Femur (tissue), 1 donor: ENCODE measurements at regions not wholly inside any gene's neighbourhood (a gene's known extent, or its start where the extent isn't known, plus 50 kb on each side); places are given as distances from the start of the nearest gene placed in this dataset.
"Not testable (repeated sequence)": the region's sequence is repeated elsewhere in the genome, so short reads cannot be mapped to it uniquely, and the experiment has no call there.

Experiments
- DNase-seq: peaks from one replicate; pipeline ENCODE4 v3.0.0-alpha.2; 2017

DNA sequence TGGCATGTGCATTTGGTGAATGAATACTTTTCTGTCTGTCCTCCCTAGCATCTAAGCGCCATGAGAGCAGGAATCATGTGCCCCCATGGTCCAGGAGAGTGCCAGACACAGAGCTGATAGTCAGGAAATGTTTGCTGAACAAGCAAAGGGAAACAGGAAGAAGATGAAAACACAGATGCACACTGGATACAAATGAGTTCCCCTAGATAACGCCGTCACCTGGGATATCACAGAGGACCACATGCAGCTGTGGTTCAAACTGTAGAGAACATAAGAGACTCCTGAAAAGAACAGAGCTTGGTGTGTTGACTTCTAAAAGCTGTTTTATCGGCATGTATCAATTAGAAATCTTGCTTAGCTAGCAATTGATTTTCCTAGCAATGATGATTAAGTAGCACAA is 293.7 kb downstream of the BTBD3 start:
- no peak for DNase-seq

DNA sequence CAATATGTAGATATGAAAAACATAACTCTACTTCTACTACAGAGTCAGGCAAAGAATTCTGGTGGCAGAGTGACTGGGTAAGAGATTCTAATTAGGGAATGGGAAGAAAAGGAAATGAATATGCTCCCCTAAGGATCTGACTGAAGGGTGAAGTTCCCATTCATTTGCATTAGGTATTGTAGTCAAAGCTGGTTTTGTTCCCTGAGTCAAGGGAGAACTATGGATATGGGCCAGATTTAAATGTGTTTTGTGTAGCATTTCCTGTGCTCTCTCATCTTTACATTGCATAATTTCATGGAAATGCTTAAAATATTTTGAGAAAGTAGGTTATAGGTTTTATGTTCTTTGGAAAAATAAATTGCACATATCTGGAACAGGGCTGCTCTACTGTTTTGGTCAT is 299.7 kb downstream of the BTBD3 start:
- DNase-seq = no peak

DNA sequence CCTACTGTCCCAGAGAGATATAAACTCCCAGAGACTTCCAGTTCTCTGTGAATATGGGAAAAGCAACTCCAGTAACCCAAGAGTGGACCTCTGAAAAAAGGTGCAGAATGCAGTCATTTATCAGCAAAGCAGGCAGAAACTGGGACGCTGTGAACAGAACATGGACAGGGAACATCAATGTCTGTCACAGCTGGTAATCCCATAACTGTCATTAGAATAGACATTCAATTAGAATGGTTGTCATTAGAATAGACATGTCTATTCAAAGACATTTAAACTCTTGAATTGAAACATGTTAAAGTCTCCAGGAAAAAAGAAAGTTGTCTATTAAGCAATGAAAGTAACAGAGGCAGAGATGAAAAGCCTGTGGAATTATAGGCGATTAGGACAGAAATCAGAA is 302.1 kb downstream of the BTBD3 start:
- DNase-seq = no peak

DNA sequence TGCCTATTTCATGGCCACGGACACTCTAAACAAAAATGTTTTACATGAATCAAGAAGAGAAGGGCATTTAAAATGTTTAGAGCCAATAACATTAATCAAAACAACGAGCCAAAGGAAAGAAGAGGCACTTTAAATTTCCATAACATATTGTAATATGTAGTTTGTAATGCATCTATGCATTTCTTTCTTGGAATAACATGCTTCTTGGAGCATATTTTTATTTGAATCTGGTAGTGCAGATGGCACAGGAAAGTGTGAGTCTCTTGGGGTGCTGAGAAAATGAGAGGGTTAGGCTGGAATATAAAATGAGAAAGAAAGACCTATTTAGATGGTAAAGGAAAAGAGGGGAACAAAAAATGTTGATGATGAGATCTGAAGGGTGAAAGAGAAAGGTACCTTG is 305.4 kb downstream of the BTBD3 start:
- DNase-seq = no peak

DNA sequence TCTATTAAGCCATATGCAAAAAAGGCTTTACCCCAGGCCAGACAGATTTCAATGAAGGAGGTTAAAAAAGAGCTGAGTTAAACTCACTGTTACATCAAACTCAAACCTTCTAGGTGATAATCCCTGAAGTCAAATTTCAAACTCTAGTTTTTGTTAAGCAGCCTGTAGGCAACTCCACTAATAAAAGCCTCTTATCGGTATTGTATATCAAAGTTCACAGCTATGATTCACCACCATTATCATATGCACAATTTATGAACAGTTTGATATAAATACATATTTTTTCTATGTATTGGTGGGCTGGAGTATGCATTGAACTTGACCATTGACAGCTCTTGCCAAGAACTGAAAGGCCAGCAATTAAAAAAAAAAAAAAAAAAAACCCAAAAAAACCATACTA is 308.2 kb downstream of the BTBD3 start:
- no peak for DNase-seq

DNA sequence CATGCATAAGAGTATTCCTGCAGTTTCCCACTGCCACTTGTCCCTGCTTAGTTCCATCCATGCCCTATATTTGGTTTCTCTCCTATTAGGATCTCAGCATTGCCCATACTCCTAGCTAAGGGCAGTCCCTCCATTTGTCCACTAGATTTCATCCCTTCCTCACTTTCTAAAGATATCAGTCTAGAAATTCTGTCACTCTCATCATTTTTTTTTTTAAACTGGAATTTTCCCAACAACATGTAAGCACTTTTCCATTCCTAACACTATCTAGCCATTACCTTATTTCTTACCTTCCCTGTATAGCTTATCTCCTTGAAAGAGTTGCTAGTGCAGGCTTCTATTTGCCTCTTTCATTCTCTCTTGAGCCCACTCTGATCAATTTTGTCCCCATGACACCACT is 312.2 kb downstream of the BTBD3 start:
- no peak for DNase-seq

DNA sequence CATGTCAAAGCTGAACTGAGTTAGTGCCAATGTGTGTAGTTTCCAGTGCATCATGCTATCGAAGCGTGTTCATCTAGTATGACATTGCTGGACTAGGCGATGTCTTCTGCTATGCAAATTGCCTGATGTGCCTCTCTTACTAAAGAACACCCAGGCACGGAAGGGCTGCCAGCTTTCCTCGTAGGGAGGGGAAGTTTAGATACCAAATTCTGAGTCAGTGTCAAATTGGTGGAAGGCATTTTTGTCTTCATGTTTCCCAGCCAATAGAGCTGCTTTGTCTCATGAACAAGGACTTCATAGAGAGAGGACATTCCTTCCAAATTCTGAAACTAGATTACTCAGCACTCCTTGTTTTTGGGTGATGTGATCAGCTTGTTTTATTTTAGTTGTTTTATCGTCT is 320.1 kb downstream of the BTBD3 start:
- DNase-seq = peak; percentile 26

DNA sequence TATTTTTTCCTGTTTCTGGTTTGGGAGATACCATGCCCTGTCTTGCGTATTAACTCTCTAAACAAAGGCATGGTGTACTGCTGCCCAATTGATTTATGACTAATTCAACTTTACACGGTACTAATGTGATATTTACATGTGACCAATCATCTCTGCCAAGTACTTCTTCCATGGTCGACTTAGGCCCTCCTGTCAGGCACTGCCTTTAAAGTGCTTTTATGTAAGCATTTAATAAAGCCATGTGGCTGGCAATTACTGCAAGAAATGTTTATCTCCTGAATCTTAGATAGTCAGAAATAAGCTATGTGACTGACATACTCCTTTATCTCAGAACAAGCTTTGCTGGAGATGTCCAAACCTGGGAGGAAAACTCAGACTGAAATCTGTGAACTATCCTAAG is 323.4 kb downstream of the BTBD3 start:
- DNase-seq = no peak

DNA sequence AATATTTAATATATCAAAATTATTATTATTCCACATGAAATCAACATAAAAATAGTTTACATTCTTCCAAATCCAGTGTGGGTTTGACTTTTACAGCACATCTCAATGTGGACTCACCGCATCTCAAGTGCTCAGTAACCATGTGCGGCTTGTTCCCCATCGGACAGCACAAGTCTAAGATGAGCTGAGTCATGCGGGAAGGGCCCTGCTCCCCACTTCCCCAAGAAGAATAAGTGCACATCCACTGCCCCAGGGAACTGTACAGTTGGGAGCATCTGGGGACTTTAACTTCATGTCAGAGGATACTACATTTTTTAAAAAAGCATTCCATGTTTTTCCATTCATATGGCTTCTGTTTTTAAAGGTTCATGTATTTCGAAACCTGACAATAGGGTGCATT is 325.6 kb downstream of the BTBD3 start:
- DNase-seq = peak; percentile 19

DNA sequence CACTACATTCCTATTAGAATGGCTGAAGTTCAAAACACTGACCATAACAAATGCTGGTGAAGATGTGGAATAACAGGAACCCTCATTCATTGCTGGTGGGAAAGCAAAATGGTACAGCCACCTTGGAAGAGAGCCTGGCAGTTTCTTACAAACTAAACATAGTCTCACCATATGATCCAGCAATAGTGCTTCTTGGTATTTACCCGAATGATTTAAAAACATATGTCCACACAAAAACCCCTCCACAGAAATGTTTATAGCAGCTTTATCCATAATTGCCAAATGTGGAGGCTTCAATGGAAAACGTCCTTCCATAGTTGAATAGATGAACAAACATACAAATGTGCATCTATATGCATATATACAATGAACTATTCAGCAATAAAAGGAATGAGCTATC is 330.8 kb downstream of the BTBD3 start:
- no peak for DNase-seq

DNA sequence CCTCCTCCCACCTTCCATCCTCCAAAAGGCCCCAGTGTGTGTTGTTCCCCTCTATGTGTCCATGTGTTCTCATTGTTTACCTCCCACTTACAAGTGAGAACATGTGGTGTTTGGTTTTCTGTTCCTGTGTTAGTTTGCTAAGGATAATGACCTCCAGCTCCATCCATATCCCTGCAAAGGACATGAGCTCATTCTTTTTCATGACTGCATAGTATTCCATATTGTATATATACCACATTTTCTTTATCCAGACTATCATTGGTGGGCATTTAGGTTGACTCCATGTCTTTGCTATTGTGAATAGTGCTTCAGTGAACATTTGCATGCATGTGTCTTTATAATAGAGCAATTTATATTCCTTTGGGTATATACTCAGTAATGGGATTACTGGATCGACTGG is 333.0 kb downstream of the BTBD3 start:
- DNase-seq = not testable (repeated sequence)

DNA sequence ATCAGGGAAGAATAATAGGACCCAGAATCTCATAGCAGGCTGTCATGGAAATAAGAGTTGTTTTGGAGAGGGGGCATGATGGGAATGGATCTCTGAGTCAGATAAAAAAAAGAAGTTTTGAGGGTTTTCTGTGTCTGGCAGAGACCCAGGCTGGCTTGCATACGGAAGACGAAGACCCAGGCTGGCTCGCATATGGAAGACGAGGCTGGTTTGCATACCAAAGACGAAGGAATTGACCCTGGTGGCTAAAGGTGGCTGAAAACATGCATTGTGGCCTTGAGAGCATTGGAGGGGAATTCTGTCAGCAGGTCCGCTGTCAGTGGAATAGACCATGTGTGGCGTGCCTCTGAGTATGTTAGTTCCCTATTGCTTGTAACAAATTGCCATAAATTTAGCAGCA is 335.1 kb downstream of the BTBD3 start:
- DNase-seq = no peak

DNA sequence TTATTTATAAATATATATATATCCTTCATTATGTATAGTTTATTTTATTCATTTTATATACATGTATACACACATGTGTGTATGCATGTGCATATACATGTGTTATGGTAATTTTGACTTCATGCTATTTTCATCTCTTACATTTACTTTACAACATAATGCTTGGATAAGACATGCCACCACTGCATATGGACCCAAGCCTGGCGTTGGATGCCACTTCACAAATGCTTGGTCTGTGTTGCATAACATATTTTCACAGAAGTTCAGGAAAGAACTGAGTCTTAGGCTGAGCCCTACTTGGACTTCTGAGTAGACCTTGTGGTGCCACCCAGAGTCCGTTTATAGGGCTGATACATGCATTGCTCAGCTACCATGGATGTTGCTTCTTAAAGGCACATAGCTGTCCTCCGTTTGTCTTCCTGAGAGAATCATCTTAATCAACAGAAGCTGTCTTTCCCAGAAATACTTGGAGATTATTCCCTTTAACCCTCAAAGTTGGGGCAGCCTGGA is 337.8 kb downstream of the BTBD3 start:
- DNase-seq = no peak

DNA sequence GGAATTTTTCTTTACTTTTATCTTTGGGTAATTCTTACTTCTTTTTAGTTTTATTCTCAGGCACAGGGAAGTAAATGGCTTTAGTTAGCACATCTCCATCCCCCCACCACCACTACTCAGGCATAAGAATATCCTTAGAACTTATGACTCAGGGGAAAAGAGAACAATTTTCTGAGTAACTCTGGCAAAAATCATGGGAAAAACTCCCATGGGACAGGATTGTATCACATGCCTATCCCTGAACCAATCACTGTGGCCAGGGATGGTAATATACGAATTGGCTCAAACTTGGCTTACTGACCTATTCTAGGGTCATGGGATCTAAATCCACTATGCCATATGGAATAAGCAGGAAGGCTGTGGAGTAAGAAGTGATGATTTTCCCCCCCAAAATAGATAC is 339.1 kb downstream of the BTBD3 start:
- no peak for DNase-seq

DNA sequence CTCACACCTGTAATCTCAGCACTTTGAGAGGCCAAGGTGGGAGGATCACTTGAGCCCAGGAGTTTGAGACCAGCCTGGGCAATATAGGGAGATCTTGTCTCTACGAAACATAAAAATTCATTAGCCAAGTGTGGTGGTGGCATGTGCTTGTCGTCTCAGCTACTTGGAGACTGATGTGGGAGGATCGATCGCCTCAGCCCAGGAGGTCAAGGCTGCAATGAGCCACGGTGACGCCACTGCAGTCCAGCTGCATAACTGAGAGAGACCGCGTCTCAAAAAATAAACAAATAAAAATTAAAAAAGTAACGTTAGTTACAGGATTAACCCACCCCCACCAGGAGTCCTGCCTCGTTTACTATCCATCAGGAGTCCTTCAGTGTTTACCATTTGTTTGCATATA is 345.1 kb downstream of the BTBD3 start:
- no peak for DNase-seq

DNA sequence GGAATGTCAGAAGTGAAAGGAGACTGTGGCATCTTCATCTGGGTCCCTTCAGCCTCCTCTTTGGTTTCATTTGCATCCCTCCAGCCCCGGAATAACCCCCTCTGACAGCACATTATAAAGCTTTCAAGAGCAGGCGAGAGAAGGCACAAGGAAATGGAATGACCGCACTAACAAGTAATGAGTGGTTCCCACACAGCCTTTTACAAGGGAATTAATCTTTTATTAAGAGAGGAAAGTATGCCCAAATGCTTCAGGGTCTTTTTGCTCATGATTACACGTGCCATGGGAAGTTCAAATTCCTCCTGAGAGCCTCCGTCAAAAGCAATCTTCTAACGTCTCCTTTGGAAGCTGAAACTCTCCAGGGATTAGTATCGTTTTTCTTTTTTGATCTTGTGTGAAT is 347.0 kb downstream of the BTBD3 start:
- DNase-seq = no peak

DNA sequence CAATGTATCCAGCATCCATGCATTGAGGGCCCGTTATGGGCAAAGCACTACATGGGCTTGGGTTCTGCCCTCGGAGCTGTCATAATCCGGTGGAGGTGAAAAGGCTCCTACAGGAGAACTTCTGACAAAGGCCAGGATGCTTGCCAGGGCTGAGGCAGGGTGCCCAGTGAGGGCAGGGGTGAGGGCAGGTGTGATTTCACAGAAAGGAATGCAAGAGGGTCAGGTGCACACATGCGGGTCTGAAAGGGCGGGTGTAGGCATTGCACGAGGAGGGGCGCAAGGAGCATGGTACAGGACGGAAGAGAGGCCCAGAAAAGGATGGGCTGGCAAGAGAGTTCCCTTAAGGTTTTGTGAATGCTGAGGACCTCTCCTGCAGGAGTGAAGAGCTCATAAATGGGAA is 348.0 kb downstream of the BTBD3 start:
- DNase-seq = no peak

DNA sequence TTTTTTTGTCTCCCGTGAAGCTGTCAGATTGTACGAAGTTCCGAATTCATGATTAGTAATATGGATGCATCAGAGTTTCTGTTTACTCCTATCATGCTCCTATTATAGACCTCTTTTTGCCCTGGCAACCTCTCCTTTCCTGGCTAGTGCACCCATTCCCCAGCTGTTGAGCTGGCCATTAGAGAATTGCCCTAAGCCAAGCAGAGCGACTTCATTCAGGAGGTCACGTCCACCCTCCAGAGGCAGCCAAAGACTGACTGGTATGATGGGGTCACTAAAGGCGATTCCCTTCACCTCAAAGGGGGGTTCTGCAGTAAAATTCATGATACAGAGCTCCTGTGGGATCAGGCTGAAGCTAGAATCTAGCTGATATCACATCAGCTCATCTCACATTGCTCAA is 351.9 kb downstream of the BTBD3 start:
- DNase-seq = no peak

DNA sequence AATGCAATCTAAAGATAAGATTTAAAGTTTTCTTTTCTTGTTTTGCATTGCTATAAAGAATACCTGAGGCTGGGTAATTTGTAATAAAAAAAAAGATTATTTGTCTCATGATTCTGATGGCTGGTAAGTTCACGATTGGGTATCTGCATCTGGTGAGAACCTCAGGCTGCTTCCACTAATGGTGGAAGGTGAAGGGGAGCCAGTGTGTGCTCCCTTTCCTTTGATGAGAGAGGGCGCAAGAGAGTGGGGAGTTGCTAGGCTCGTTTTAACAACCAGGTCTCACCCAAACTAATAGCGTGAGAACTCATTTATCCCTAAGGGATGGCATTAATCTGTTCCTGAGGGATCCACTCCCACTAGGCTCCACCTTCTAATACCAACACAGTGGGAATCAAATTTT is 353.2 kb downstream of the BTBD3 start:
- no peak for DNase-seq

DNA sequence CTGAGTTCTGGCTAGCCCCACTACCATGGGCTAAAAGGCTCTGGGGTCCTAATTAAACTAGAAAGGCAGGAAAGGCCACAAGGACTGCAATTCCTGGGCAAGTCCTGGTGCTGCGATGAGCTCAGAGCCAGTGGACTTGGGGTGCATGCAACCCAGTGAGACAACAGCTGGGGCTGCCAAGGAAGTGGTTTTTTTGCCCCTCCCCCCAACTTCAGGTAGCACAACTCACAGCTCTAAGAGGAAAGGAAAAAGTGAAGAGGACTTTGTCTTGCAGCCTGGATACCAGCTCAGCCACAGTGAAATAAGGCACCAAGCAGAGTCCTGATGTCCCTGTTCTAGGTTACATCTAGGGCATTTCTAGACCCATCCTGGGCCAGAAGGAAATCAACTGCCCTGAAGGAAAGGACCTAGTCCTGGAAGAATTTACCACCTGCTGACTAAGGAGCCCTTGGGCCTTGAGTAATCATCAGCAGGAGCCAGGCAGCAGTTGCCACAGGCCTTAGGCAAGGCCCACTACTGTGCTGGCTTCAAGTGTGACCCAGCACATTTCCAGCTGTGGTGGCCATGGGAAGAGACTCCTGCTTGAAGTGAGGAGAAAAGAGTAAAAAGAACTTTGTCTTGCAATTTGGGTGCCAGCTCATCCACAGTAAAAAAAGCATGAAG is 358.4 kb downstream of the BTBD3 start:
- DNase-seq = no peak

DNA sequence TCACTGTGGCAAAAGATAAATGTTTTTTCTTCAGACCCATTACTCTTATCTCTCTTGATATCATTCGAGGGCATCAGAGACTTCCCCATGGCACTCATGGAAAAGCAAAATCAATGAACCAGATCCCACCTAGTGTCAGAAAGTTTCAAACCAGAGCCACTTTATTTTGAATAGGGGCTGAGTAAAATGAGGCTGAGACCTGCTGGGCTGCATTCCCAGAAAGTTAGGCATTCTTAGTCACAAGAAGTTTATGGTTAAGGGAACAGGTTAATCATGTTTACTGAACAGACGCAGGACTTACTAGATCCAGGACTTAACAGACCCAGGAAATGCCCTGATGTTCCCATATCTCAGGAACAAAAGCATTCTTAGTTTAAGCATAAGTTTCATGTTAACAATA is 369.9 kb downstream of the BTBD3 start:
- DNase-seq = no peak

DNA sequence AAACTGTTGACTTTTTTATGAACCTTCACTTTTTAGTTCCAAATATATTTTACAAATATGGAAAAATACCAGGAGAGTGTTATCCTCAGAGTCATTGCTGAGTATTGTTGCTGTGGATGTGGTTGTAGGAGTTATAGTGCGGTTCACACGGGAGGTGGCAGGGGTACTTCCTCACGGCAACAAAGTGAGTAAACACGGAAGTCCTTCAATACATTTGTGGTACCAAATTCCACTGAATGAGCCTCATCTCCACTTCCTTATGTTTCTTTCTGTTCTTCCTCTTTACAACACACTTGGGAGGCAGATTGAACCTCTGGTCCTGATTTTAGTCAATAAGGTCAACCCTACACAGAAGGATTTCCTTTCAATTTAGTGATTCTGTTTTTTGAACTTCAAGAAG is 371.8 kb downstream of the BTBD3 start:
- DNase-seq = no peak

DNA sequence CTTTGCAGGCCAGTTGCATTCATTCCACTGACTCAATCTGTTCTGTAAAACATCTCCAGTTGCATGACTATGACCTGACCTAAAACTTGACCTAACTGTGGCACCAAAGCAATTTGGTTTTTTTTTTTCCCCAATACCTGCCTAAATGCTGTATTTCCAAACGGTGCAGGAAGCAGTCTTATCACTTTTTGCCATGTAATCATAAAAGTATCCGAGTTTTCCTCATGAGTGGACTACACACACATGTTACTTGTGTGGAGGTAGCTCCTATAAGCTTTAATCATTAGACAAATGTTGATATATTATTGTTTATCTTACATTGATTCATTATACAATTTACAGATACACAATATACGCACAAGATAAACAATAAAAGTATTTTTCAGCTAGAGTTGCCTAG is 373.7 kb downstream of the BTBD3 start:
- DNase-seq = no peak

DNA sequence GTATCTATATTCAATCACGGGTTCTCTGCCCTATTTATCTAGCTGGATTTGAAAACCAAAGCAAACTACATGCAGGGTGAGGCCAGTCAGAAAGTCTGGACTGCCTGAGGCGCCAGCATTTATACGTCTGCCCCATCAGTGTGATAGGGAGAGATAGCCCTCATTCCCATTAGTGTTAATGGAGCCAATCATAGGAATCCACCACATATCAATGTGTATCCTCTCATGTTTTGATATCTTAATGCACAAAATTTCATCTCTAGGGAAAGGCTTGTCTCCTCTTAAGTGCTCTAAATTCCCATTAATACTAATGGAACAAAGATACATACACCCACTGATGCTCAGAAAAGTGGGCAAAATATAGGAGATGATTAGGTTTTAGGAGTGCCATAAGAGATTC is 376.2 kb downstream of the BTBD3 start:
- no peak for DNase-seq

DNA sequence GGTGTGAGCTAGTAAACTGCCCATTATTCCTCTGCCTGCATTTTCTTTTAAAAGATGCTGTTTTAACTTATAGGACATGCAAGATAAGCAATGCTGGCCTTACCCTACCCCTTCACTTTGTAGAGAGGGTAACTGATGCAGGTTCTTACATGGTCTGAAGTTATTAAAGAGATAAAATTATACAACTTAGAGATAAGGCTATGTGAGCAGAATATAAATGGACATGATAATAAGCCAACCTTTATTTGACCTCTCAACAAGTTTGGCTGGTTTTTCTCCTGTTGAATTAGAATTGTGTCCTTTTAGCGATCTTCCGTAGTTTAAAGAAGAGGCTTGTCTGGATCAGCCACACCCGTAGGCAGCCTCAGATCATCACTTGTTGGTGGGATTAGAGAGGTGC is 377.0 kb downstream of the BTBD3 start:
- no peak for DNase-seq
